ENCODE measurements at regions not wholly inside any gene's neighbourhood (a gene's known extent, or its start where the extent isn't known, plus 50 kb on each side); places are given as distances from the start of the nearest gene placed in this dataset.

- Histone ChIP-seq H3K9me3 (ENCODE audit: control insufficient read depth in 2 of 2, insufficient read depth in 1 of 2, low read depth in 1 of 2, low read length in 1 of 2) (no peaks in the 10 kb centered on the region), H3K36me3 (ENCODE audit: control insufficient read depth in 3 of 3, insufficient read depth in 2 of 3, low read depth in 1 of 3, low read length in 3 of 3) (no peaks in the 10 kb centered on the region), H3K4me1 (ENCODE audit: control insufficient read depth in 3 of 3, insufficient read depth in 2 of 3, low read depth in 1 of 3, low read length in 2 of 3) (no peaks in the 10 kb centered on the region), H3K27me3 (ENCODE audit: control insufficient read depth in 3 of 3, insufficient read depth in 3 of 3, low read length in 3 of 3) (no peaks in the 10 kb centered on the region), H3K27ac (ENCODE audit: low read depth in 1 of 3, low read length in 2 of 3) (no peak overlapping the region), H3K4me3 (ENCODE audit: low read depth in 1 of 3, low read length in 3 of 3) (no peak overlapping the region)
- no peak for FAIRE-seq
- WGBS, 3 donors, result 65 to 82% (median 77%) methylated on average over 2 of the region's 2 CpGs
- DNase-seq, result no peak
Observed at GRCh38 chr18:25962919-25963318, 127.5 kb downstream of the SS18 start.

- no peaks in the 10 kb centered on the region for H3K9me3 ChIP-seq (ENCODE audit: control insufficient read depth in 2 of 2, insufficient read depth in 1 of 2, low read depth in 1 of 2, low read length in 1 of 2)
- no peaks in the 10 kb centered on the region for H3K27me3 ChIP-seq (ENCODE audit: control insufficient read depth in 3 of 3, insufficient read depth in 3 of 3, low read length in 3 of 3)
- no peaks in the 10 kb centered on the region for H3K4me1 ChIP-seq (ENCODE audit: control insufficient read depth in 3 of 3, insufficient read depth in 2 of 3, low read depth in 1 of 3, low read length in 2 of 3)
- DNase-seq (no peak), FAIRE-seq (no peak)
- 79 to 87% (median 83%) methylated on average over 4 of the region's 4 CpGs for WGBS, 3 donors
- H3K27ac ChIP-seq (ENCODE audit: low read depth in 1 of 3, low read length in 2 of 3), result no peak overlapping the region
- H3K4me3 ChIP-seq (ENCODE audit: low read depth in 1 of 3, low read length in 3 of 3), result no peak overlapping the region
- H3K36me3 ChIP-seq (ENCODE audit: control insufficient read depth in 3 of 3, insufficient read depth in 2 of 3, low read depth in 1 of 3, low read length in 3 of 3), result no peaks in the 10 kb centered on the region
Observed at GRCh38 chr18:25962176-25962575, 128.2 kb downstream of the SS18 start.

GRCh38 chr18:25957017-25957416 is 133.4 kb downstream of the SS18 start:
- WGBS, 3 donors, result 52 to 61% (median 52%) methylated on average over 4 of the region's 4 CpGs

GRCh38 chr18:25953111-25953510 is 137.3 kb downstream of the SS18 start:
- Histone ChIP-seq H3K27me3 (ENCODE audit: control insufficient read depth in 3 of 3, insufficient read depth in 3 of 3, low read length in 3 of 3) (no peaks in the 10 kb centered on the region), H3K36me3 (ENCODE audit: control insufficient read depth in 3 of 3, insufficient read depth in 2 of 3, low read depth in 1 of 3, low read length in 3 of 3) (no peaks in the 10 kb centered on the region), H3K27ac (ENCODE audit: low read depth in 1 of 3, low read length in 2 of 3) (no peak overlapping the region), H3K4me3 (ENCODE audit: low read depth in 1 of 3, low read length in 3 of 3) (no peak overlapping the region), H3K9me3 (ENCODE audit: control insufficient read depth in 2 of 2, insufficient read depth in 1 of 2, low read depth in 1 of 2, low read length in 1 of 2) (no peaks in the 10 kb centered on the region), H3K4me1 (ENCODE audit: control insufficient read depth in 3 of 3, insufficient read depth in 2 of 3, low read depth in 1 of 3, low read length in 2 of 3) (no peaks in the 10 kb centered on the region)
- FAIRE-seq (no peak), DNase-seq (no peak)
- WGBS, 3 donors, result 89 to 96% (median 93%) methylated on average over 4 of the region's 4 CpGs

More at GRCh38 chr18:25957017-25957416, 133.4 kb downstream of the SS18 start:
- no peaks in the 10 kb centered on the region for H3K4me1 ChIP-seq (ENCODE audit: control insufficient read depth in 3 of 3, insufficient read depth in 2 of 3, low read depth in 1 of 3, low read length in 2 of 3)
- no peak overlapping the region for H3K27ac ChIP-seq (ENCODE audit: low read depth in 1 of 3, low read length in 2 of 3)
- H3K36me3 ChIP-seq (ENCODE audit: control insufficient read depth in 3 of 3, insufficient read depth in 2 of 3, low read depth in 1 of 3, low read length in 3 of 3), result no peaks in the 10 kb centered on the region
- H3K27me3 ChIP-seq (ENCODE audit: control insufficient read depth in 3 of 3, insufficient read depth in 3 of 3, low read length in 3 of 3), result no peaks in the 10 kb centered on the region
- FAIRE-seq (no peak), DNase-seq (no peak)
- no peak overlapping the region for H3K4me3 ChIP-seq (ENCODE audit: low read depth in 1 of 3, low read length in 3 of 3)
- H3K9me3 ChIP-seq (ENCODE audit: control insufficient read depth in 2 of 2, insufficient read depth in 1 of 2, low read depth in 1 of 2, low read length in 1 of 2), result no peaks in the 10 kb centered on the region

GRCh38 chr18:25950321-25950720 is 140.1 kb downstream of the SS18 start:
- Histone ChIP-seq H3K36me3 (ENCODE audit: control insufficient read depth in 3 of 3, insufficient read depth in 2 of 3, low read depth in 1 of 3, low read length in 3 of 3) (no peaks in the 10 kb centered on the region), H3K4me1 (ENCODE audit: control insufficient read depth in 3 of 3, insufficient read depth in 2 of 3, low read depth in 1 of 3, low read length in 2 of 3) (no peaks in the 10 kb centered on the region), H3K27me3 (ENCODE audit: control insufficient read depth in 3 of 3, insufficient read depth in 3 of 3, low read length in 3 of 3) (no peaks in the 10 kb centered on the region), H3K27ac (ENCODE audit: low read depth in 1 of 3, low read length in 2 of 3) (no peak overlapping the region), H3K9me3 (ENCODE audit: control insufficient read depth in 2 of 2, insufficient read depth in 1 of 2, low read depth in 1 of 2, low read length in 1 of 2) (no peaks in the 10 kb centered on the region), H3K4me3 (ENCODE audit: low read depth in 1 of 3, low read length in 3 of 3) (no peak overlapping the region)
- DNase-seq, result no peak
- WGBS, 3 donors, result 77 to 88% (median 86%) methylated on average over 1 of the region's 2 CpGs
- FAIRE-seq, result no peak

GRCh38 chr18:25946540-25946939 is 143.9 kb downstream of the SS18 start:
- no peaks in the 10 kb centered on the region for H3K4me1 ChIP-seq (ENCODE audit: control insufficient read depth in 3 of 3, insufficient read depth in 2 of 3, low read depth in 1 of 3, low read length in 2 of 3)
- 63 to 72% (median 72%) methylated on average over 1 of the region's 1 CpG for WGBS, 3 donors
- FAIRE-seq, result no peak

GRCh38 chr18:25935356-25935755 is 155.1 kb downstream of the SS18 start:
- FAIRE-seq, result no peak
- no peaks in the 10 kb centered on the region for H3K36me3 ChIP-seq (ENCODE audit: control insufficient read depth in 3 of 3, insufficient read depth in 2 of 3, low read depth in 1 of 3, low read length in 3 of 3)
- H3K27ac ChIP-seq (ENCODE audit: low read depth in 1 of 3, low read length in 2 of 3), result no peak overlapping the region
- H3K4me1 ChIP-seq (ENCODE audit: control insufficient read depth in 3 of 3, insufficient read depth in 2 of 3, low read depth in 1 of 3, low read length in 2 of 3), result no peaks in the 10 kb centered on the region
- DNase-seq, result no peak
- 74 to 92% (median 77%) methylated on average over 1 of the region's 1 CpG for WGBS, 3 donors
- H3K4me3 ChIP-seq (ENCODE audit: low read depth in 1 of 3, low read length in 3 of 3), result no peak overlapping the region
- no peaks in the 10 kb centered on the region for H3K27me3 ChIP-seq (ENCODE audit: control insufficient read depth in 3 of 3, insufficient read depth in 3 of 3, low read length in 3 of 3)
- no peaks in the 10 kb centered on the region for H3K9me3 ChIP-seq (ENCODE audit: control insufficient read depth in 2 of 2, insufficient read depth in 1 of 2, low read depth in 1 of 2, low read length in 1 of 2)

More at GRCh38 chr18:25946540-25946939, 143.9 kb downstream of the SS18 start:
- Histone ChIP-seq H3K4me3 (ENCODE audit: low read depth in 1 of 3, low read length in 3 of 3) (no peak overlapping the region), H3K36me3 (ENCODE audit: control insufficient read depth in 3 of 3, insufficient read depth in 2 of 3, low read depth in 1 of 3, low read length in 3 of 3) (no peaks in the 10 kb centered on the region), H3K27me3 (ENCODE audit: control insufficient read depth in 3 of 3, insufficient read depth in 3 of 3, low read length in 3 of 3) (no peaks in the 10 kb centered on the region), H3K9me3 (ENCODE audit: control insufficient read depth in 2 of 2, insufficient read depth in 1 of 2, low read depth in 1 of 2, low read length in 1 of 2) (no peaks in the 10 kb centered on the region), H3K27ac (ENCODE audit: low read depth in 1 of 3, low read length in 2 of 3) (no peak overlapping the region)
- no peak for DNase-seq

- H3K27me3 ChIP-seq (ENCODE audit: control insufficient read depth in 3 of 3, insufficient read depth in 3 of 3, low read length in 3 of 3), result no peaks in the 10 kb centered on the region
- H3K36me3 ChIP-seq (ENCODE audit: control insufficient read depth in 3 of 3, insufficient read depth in 2 of 3, low read depth in 1 of 3, low read length in 3 of 3), result no peaks in the 10 kb centered on the region
- H3K9me3 ChIP-seq (ENCODE audit: control insufficient read depth in 2 of 2, insufficient read depth in 1 of 2, low read depth in 1 of 2, low read length in 1 of 2), result no peaks in the 10 kb centered on the region
- FAIRE-seq (no peak), DNase-seq (no peak)
- H3K4me1 ChIP-seq (ENCODE audit: control insufficient read depth in 3 of 3, insufficient read depth in 2 of 3, low read depth in 1 of 3, low read length in 2 of 3), result no peaks in the 10 kb centered on the region
- no peak overlapping the region for H3K27ac ChIP-seq (ENCODE audit: low read depth in 1 of 3, low read length in 2 of 3)
- 93 to 98% (median 97%) methylated on average over 1 of the region's 1 CpG for WGBS, 3 donors
- H3K4me3 ChIP-seq (ENCODE audit: low read depth in 1 of 3, low read length in 3 of 3), result no peak overlapping the region
Observed at GRCh38 chr18:25931126-25931525, 159.3 kb downstream of the SS18 start.

- Histone ChIP-seq H3K36me3 (ENCODE audit: control insufficient read depth in 3 of 3, insufficient read depth in 2 of 3, low read depth in 1 of 3, low read length in 3 of 3) (no peaks in the 10 kb centered on the region), H3K4me3 (ENCODE audit: low read depth in 1 of 3, low read length in 3 of 3) (no peak overlapping the region), H3K27me3 (ENCODE audit: control insufficient read depth in 3 of 3, insufficient read depth in 3 of 3, low read length in 3 of 3) (no peaks in the 10 kb centered on the region), H3K4me1 (ENCODE audit: control insufficient read depth in 3 of 3, insufficient read depth in 2 of 3, low read depth in 1 of 3, low read length in 2 of 3) (no peaks in the 10 kb centered on the region), H3K27ac (ENCODE audit: low read depth in 1 of 3, low read length in 2 of 3) (no peak overlapping the region), H3K9me3 (ENCODE audit: control insufficient read depth in 2 of 2, insufficient read depth in 1 of 2, low read depth in 1 of 2, low read length in 1 of 2) (no peaks in the 10 kb centered on the region)
- DNase-seq, result no peak
- WGBS, 3 donors, result 37 to 68% (median 44%) methylated on average over 2 of the region's 2 CpGs
- FAIRE-seq, result no peak
Observed at GRCh38 chr18:25929787-25930186, 160.6 kb downstream of the SS18 start.

Measured in small intestine (tissue), 7 donors.